RWPE1 (cell line): ENCODE measurements at regions not wholly inside any gene's neighbourhood (a gene's known extent, or its start where the extent isn't known, plus 50 kb on each side); places are given as distances from the start of the nearest gene placed in this dataset.
A peak's percentile ranks its signal among the peaks of the same experiment; 100 is the strongest.
"Not testable (repeated sequence)": the region's sequence is repeated elsewhere in the genome, so short reads cannot be mapped to it uniquely, and the experiment has no call there.

Experiments
- CTCF ChIA-PET: fragments of 350-600 bp; sonication (Branson Sonifier 250); formaldehyde crosslinking; extraction: SDS; loops from one replicate; lab custom pipeline; 2021; lab: Yijun Ruan, JAX
- POLR2A ChIA-PET: fragments of 400-600 bp; formaldehyde crosslinking; extraction: SDS; loops from one replicate; lab custom pipeline; 2020; ENCODE audit warnings: antibody characterized with exemption; ENCODE audit not compliant: low non-redundant PET; lab: Yijun Ruan, JAX
- DNase-seq: peaks from one replicate; pipeline ENCODE4 v3.0.0; 2012; ENCODE audit warnings: low spot score
- H3K27ac ChIP-seq: fragments of 450-650 bp; 2 replicates; pipeline ENCODE4 v1.5.1; 2017
- TF ChIP-seq, protein P1 (sequence below): fragments of 450-650 bp; conservative IDR thresholded peaks from 2 replicates; pipeline ENCODE4 v1.5.1; 2017; ENCODE audit warnings: low read depth, mild to moderate bottlenecking

DNA sequence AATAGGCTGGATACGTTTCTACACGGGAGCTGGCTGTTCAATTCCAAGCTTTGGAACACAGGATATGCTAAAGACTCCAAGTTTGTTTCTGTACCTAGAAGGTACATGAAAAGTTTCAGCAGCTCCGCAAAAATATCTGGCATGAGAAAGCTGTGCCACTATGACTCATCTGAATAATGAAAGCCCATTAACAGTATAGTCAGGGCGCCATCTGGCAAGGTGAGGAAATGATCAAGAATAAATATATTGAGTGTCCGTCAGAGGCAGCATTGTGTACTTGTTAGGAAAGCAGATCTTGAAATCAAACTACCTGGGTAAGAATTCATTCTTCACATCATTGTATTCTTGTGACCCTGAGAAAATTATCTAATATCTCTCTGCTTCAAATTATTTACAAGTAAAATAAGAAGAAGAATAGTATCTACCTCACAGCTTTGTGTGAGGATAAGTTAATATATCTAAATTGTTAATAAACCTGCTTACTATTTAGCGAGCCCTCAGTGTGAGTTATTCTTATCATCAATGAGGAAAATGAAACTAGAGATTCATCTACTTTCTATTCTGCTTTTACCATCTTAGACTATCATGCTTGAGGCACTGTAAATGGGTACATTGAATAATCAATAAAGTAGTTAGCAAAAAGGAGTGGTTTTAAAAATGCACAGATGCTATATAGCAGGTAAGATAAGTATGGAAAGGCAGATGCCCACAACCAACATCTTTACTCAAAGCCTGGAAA lies 53.5 kb downstream of the FSCB start:
- DNase-seq = peak; percentile 24
- ChIA-PET CTCF (no interaction called here), POLR2A (no interaction called here)
- TF ChIP-seq, protein P1, sequence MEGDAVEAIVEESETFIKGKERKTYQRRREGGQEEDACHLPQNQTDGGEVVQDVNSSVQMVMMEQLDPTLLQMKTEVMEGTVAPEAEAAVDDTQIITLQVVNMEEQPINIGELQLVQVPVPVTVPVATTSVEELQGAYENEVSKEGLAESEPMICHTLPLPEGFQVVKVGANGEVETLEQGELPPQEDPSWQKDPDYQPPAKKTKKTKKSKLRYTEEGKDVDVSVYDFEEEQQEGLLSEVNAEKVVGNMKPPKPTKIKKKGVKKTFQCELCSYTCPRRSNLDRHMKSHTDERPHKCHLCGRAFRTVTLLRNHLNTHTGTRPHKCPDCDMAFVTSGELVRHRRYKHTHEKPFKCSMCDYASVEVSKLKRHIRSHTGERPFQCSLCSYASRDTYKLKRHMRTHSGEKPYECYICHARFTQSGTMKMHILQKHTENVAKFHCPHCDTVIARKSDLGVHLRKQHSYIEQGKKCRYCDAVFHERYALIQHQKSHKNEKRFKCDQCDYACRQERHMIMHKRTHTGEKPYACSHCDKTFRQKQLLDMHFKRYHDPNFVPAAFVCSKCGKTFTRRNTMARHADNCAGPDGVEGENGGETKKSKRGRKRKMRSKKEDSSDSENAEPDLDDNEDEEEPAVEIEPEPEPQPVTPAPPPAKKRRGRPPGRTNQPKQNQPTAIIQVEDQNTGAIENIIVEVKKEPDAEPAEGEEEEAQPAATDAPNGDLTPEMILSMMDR = no peak
- H3K27ac ChIP-seq = no peak overlapping the region

DNA sequence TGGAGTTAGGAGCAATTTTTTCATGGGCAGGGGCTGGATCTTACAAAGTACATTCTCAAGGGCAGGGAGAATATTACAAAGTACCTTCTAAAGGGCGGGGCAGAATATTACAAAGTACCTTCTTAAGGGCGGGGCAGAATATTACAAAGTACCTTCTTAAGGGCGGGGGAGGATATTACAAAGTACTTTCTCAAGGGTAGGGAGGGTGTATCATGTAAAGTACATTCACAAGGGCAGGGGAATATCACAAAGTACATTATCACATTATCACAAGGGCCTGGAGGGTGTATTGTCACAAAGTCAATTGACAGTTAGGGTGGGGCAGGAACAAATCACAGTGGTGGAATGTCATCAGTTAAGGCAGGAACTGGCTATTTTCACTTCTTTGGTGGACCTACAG lies 56.9 kb downstream of the FSCB start:
- H3K27ac ChIP-seq, POLR2A ChIA-PET, DNase-seq, CTCF ChIA-PET: not testable (repeated sequence)

DNA sequence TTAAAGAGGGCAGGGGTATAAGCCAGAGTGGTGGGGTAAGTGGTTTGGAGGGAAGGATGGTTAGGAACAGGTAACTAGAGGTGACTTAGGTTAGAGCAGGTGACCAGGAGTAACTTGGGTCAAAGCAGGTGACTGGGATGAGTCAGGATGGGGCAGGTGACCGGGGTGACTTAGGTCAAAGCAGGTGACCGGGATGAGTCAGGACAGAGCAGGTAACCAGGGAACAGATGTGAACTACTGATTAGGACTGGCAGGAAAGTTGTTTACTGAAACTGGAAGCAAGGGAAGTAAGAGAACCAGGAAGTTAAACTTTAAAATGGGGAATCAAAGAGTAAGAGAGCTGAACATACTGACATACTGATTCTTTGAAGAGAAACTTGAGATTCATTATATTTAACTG lies 57.4 kb downstream of the FSCB start:
- H3K27ac ChIP-seq = no peak overlapping the region
- POLR2A ChIA-PET = no interaction called here
- CTCF ChIA-PET = interaction anchor here (0.7 kb wide), 1 partner anchor 189 kb away, joined by 5 read pairs; no protein-coding TSS in a partner anchor

DNA sequence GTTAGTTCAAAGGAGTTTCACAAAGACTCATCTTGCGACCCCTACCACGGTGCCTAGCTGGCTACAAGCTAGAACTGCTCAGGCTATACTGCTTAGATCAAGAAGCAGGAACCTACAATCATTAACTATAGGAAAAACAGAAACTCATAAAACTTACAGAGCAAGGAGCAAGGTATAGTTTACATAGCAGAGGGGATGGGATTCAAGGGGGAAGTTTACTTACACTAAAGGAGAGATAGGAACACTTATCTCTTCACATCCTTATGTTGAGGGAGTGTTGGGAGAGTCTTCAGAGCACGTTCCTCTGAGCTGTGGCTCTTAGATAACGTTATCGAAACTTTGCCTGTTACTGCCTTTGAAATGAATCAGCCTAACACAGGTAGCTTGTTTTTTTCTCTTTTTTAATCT lies 58.1 kb downstream of the FSCB start:
- DNase-seq = no peak
- ChIA-PET POLR2A (no interaction called here), CTCF (interaction anchor here (0.7 kb wide), 1 partner anchor 190 kb away, joined by 5 read pairs; no protein-coding TSS in a partner anchor)
- TF ChIP-seq, protein P1 = no peak
- no peak overlapping the region for H3K27ac ChIP-seq

More for the DNA sequence above, 57.4 kb downstream of the FSCB start:
- no peak for DNase-seq
- TF ChIP-seq, protein P1 = no peak

DNA sequence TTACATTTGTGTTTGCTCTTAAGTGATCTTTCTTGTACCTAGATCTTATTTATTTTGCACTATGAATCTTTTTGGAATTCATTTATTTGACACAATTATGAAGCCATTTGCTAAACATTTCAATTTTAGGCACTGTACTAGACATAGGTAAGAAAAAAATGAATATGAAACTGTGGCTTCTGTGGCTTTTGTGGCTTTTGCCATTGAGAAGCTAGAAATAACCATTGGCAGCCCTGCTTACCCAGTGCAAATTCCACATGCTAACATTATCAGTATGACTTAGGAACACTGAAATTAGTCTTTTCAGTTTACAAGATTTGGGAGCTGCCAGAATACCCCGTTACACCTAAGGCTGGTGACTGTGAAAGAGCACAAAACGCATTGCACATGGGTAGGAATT lies 60.1 kb downstream of the FSCB start:
- no peak overlapping the region for H3K27ac ChIP-seq
- DNase-seq = no peak
- ChIA-PET POLR2A (no interaction called here), CTCF (no interaction called here)
- TF ChIP-seq, protein P1 = no peak

DNA sequence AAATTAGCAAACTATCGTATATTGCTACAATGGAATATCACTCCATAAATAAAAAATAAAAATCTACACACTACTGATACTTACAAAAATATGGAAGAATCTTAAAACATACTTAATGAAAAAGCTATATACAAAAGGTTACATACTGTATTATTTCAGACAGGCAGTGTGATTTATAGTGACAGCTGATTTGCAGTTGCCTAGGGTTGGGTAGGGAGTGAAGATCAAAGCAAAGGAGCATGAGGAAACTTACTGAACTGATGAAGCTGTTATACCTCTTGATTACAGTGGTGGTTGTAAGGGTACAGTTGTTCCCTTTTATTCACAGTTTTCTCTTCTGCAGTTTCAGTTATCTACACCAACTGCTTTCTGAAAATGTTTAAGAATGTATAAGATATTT lies 62.6 kb downstream of the FSCB start:
- no peak overlapping the region for H3K27ac ChIP-seq
- POLR2A ChIA-PET = no interaction called here
- DNase-seq = no peak
- CTCF ChIA-PET = no interaction called here
- TF ChIP-seq, protein P1 = no peak

DNA sequence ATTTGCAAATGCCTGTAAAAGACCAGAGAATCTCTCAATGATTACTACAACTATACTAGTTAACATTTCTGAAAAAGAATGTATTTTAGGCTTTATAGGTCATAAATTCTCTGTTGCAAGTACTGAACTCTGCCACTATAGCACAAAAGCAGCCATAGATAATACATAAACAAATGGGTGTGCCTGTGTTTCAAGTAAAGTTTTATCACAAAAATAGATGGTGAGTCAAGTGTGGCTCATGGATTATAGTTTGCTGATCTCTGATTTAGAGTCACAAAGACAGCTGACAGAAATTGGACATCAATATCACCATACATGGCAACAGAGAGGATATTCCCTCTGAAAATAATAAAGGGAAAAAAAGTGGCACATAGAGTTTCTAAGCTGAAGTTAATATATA lies 68.1 kb downstream of the FSCB start:
- ChIA-PET POLR2A (no interaction called here), CTCF (no interaction called here)
- no peak for DNase-seq
- no peak overlapping the region for H3K27ac ChIP-seq
- TF ChIP-seq, protein P1 = no peak
